H9 (cell line): ENCODE measurements at regions not wholly inside any gene's neighbourhood (a gene's known extent, or its start where the extent isn't known, plus 50 kb on each side); places are given as distances from the start of the nearest gene placed in this dataset.

Source experiments
- DNase-seq: peaks from one replicate; pipeline ENCODE4 v3.0.0-alpha.2; 2017
- H2AFZ ChIP-seq: one replicate; pipeline ENCODE4 v1.6.1; 2013; ENCODE audit warnings: mild to moderate bottlenecking, low read length, control low read depth, moderate library complexity
- H2AK5ac ChIP-seq: 2 replicates; pipeline ENCODE4 v1.6.1; 2013; ENCODE audit warnings: low read length, control low read depth, mixed read lengths; ENCODE audit not compliant: insufficient read length
- H2BK120ac ChIP-seq: one replicate; pipeline ENCODE4 v1.6.1; 2013; ENCODE audit warnings: low read depth, mild to moderate bottlenecking, low read length, control low read depth, inconsistent platforms; ENCODE audit not compliant: poor library complexity, severe bottlenecking
- H2BK12ac ChIP-seq: 2 replicates; pipeline ENCODE4 v1.6.1; 2013; ENCODE audit warnings: low read length, control low read depth, mixed read lengths, low read depth; ENCODE audit not compliant: insufficient read length
- H2BK15ac ChIP-seq: 2 replicates; pipeline ENCODE4 v1.6.1; 2013; ENCODE audit warnings: low read depth, low read length, control low read depth
- H2BK20ac ChIP-seq: one replicate; pipeline ENCODE4 v1.6.1; 2013; ENCODE audit warnings: low read depth, mild to moderate bottlenecking, low read length, control low read depth, inconsistent platforms; ENCODE audit not compliant: poor library complexity, severe bottlenecking
- H2BK5ac ChIP-seq: 2 replicates; pipeline ENCODE4 v1.6.1; 2013; ENCODE audit warnings: low read length, control low read depth, mixed read lengths; ENCODE audit not compliant: insufficient read length
- H3K14ac ChIP-seq: 2 replicates; pipeline ENCODE4 v1.6.1; 2013; ENCODE audit warnings: low read length, control low read depth; ENCODE audit not compliant: insufficient read depth
- H3K18ac ChIP-seq: 2 replicates; pipeline ENCODE4 v1.6.1; 2013; ENCODE audit warnings: low read depth, mild to moderate bottlenecking, mixed read lengths, low read length, control low read depth; ENCODE audit not compliant: insufficient read length
- H3K23ac ChIP-seq: 2 replicates; pipeline ENCODE4 v1.6.1; 2013; ENCODE audit warnings: low read length, control low read depth, mixed read lengths, low read depth; ENCODE audit not compliant: insufficient read length
- H3K23me2 ChIP-seq: 2 replicates; pipeline ENCODE4 v1.6.1; 2013; ENCODE audit warnings: low read depth, mild to moderate bottlenecking, mixed read lengths, low read length, control low read depth; ENCODE audit not compliant: insufficient read length, poor library complexity, severe bottlenecking
- H3K27ac ChIP-seq: 2 replicates; pipeline ENCODE4 v1.5.1; 2013; ENCODE audit warnings: low read length, control low read depth, mixed read lengths, low read depth; ENCODE audit not compliant: insufficient read length
- H3K27me3 ChIP-seq: 2 replicates; pipeline ENCODE4 v1.6.1; 2013; ENCODE audit warnings: low read length, control low read depth, inconsistent platforms; ENCODE audit not compliant: insufficient read depth
- H3K4ac ChIP-seq: 2 replicates; pipeline ENCODE4 v1.6.1; 2013; ENCODE audit warnings: low read depth, mild to moderate bottlenecking, control low read depth, inconsistent platforms, low read length, moderate library complexity
- H3K4me1 ChIP-seq: 2 replicates; pipeline ENCODE4 v1.6.1; 2013; ENCODE audit warnings: low read length, control low read depth, inconsistent platforms; ENCODE audit not compliant: insufficient read depth
- H3K4me2 ChIP-seq: 2 replicates; pipeline ENCODE4 v1.6.1; 2013; ENCODE audit warnings: low read length, control low read depth, mixed read lengths; ENCODE audit not compliant: insufficient read length, insufficient read depth
- H3K56ac ChIP-seq: 2 replicates; pipeline ENCODE4 v1.6.1; 2013; ENCODE audit warnings: low read depth, mild to moderate bottlenecking, mixed read lengths, low read length, control low read depth; ENCODE audit not compliant: insufficient read length
- H3K79me1 ChIP-seq: 2 replicates; pipeline ENCODE4 v1.6.1; 2013; ENCODE audit warnings: low read depth, mild to moderate bottlenecking, moderate library complexity, low read length, control low read depth, inconsistent platforms; ENCODE audit not compliant: insufficient read depth, poor library complexity, severe bottlenecking
- H3K79me2 ChIP-seq: 2 replicates; pipeline ENCODE4 v1.6.1; 2013; ENCODE audit warnings: low read length, control low read depth, inconsistent platforms; ENCODE audit not compliant: insufficient read depth
- H3K9ac ChIP-seq: 2 replicates; pipeline ENCODE4 v1.6.1; 2013; ENCODE audit warnings: low read length, control low read depth, mixed read lengths; ENCODE audit not compliant: insufficient read length; ENCODE audit errors: extremely low read depth
- H3K9me3 ChIP-seq: one replicate; pipeline ENCODE4 v1.6.1; 2013; ENCODE audit warnings: low read depth, low read length, inconsistent platforms; ENCODE audit not compliant: control insufficient read depth
- H3T11ph ChIP-seq: one replicate; pipeline ENCODE4 v1.6.1; 2013; ENCODE audit warnings: mild to moderate bottlenecking, low read length, control low read depth, inconsistent platforms
- H4K20me1 ChIP-seq: one replicate; pipeline ENCODE4 v1.6.1; 2013; ENCODE audit not compliant: control insufficient read depth, insufficient read length, insufficient read depth
- H4K5ac ChIP-seq: 2 replicates; pipeline ENCODE4 v1.6.1; 2013; ENCODE audit warnings: low read depth, mild to moderate bottlenecking, mixed read lengths, low read length, control low read depth; ENCODE audit not compliant: insufficient read length
- H4K8ac ChIP-seq: replicated peaks from 2 replicates; pipeline ENCODE4 v1.6.1; 2013; ENCODE audit warnings: low read length, control low read depth, mixed read lengths, low read depth; ENCODE audit not compliant: insufficient read length
- H4K91ac ChIP-seq: 2 replicates; pipeline ENCODE4 v1.6.1; 2013; ENCODE audit warnings: low read depth, mild to moderate bottlenecking, moderate library complexity, mixed read lengths, low read length, control low read depth; ENCODE audit not compliant: insufficient read length
- H3K27ac Mint-ChIP-seq, 3 experiments: 2 replicates in 2 of 3; 3 replicates in 1 of 3; pipeline ENCODE4 v1.8.0; 2020 to 2021; ENCODE audit warnings: mixed read lengths in 3 of 3, mild to moderate bottlenecking in 1 of 3, moderate library complexity in 1 of 3
- H3K27me3 Mint-ChIP-seq: 2 replicates; pipeline ENCODE4 v1.8.0; 2021; ENCODE audit warnings: low read depth, mild to moderate bottlenecking, moderate library complexity, mixed read lengths
- H3K36me3 Mint-ChIP-seq, 3 experiments: 2 replicates in 2 of 3; 3 replicates in 1 of 3; pipeline ENCODE4 v1.8.0; 2020 to 2021; ENCODE audit warnings: low read depth in 3 of 3, mixed read lengths in 3 of 3; ENCODE audit not compliant: insufficient read depth in 1 of 3
- H3K4me1 Mint-ChIP-seq, 2 experiments: 2 replicates each; pipeline ENCODE4 v1.8.0; 2020; ENCODE audit warnings: mixed read lengths in 2 of 2
- H3K4me3 Mint-ChIP-seq, 2 experiments: 2 replicates in 1 of 2; 3 replicates in 1 of 2; pipeline ENCODE4 v1.8.0; 2020 to 2021; ENCODE audit warnings: mild to moderate bottlenecking in 2 of 2, mixed read lengths in 2 of 2, moderate library complexity in 1 of 2
- H3K9me3 Mint-ChIP-seq, 2 experiments: 2 replicates in 1 of 2; 3 replicates in 1 of 2; pipeline ENCODE4 v1.8.0; 2020; ENCODE audit warnings: mild to moderate bottlenecking in 2 of 2, mixed read lengths in 2 of 2, moderate library complexity in 1 of 2
- CTCF ChIP-seq: fragments of 200-600 bp; sonication (generic); conservative IDR thresholded peaks from 3 replicates; pipeline ENCODE4 v1.8.0; 2021; ENCODE audit warnings: antibody characterized with exemption, mild to moderate bottlenecking
- WGBS: extraction: QIAGEN DNeasy Blood & Tissue Kit; methylation state at CpG from one replicate; pipeline ENCODE4 v1.1.7; 2013; ENCODE audit warnings: missing lambda C conversion rate, low lambda C conversion rate, mixed read lengths; ENCODE audit not compliant: insufficient read length; ENCODE audit errors: extremely low coverage; 5-methylcytosine and 5-hydroxymethylcytosine counted together

- H2BK120ac ChIP-seq = no peak overlapping the region
- no peak overlapping the region for H3T11ph ChIP-seq
- no peak overlapping the region for H2BK15ac ChIP-seq
- no peak for TF ChIP-seq CTCF
- H2BK12ac ChIP-seq = no peak overlapping the region
- no peak overlapping the region for H3K27ac Mint-ChIP-seq
- H3K23ac ChIP-seq = no peak overlapping the region
- no peaks in the 10 kb centered on the region for H3K23me2 ChIP-seq
- no peaks in the 10 kb centered on the region for H3K4me1 ChIP-seq
- no peaks in the 10 kb centered on the region for H3K79me1 ChIP-seq
- H3K9me3 ChIP-seq = no peaks in the 10 kb centered on the region
- H3K4me3 Mint-ChIP-seq = no peak overlapping the region
- WGBS = no CpG with 5 or more reads among the region's 4 CpGs
- no peak for DNase-seq
- no peaks in the 10 kb centered on the region for H3K36me3 Mint-ChIP-seq
- no peaks in the 10 kb centered on the region for H3K27me3 ChIP-seq
- peaks cover 5 to 6% of the 10 kb centered on the region in 2 experiments for H3K4me1 Mint-ChIP-seq
- no peaks in the 10 kb centered on the region for H4K20me1 ChIP-seq
- no peaks in the 10 kb centered on the region for H3K79me2 ChIP-seq
- no peak overlapping the region for H2BK20ac ChIP-seq
- no peak overlapping the region for H3K9ac ChIP-seq
- no peak overlapping the region for H4K5ac ChIP-seq
- H3K56ac ChIP-seq = no peak overlapping the region
- no peak overlapping the region for H4K91ac ChIP-seq
- H2AFZ ChIP-seq = no peak overlapping the region
- no peak overlapping the region for H3K18ac ChIP-seq
- no peak overlapping the region for H3K27ac ChIP-seq
- H3K4ac ChIP-seq = no peak overlapping the region
- H3K14ac ChIP-seq = no peak overlapping the region
- no peaks in the 10 kb centered on the region for H3K27me3 Mint-ChIP-seq
- no peak overlapping the region for H3K4me2 ChIP-seq
- H3K9me3 Mint-ChIP-seq = no peaks in the 10 kb centered on the region
- H2AK5ac ChIP-seq = no peak overlapping the region
- no peak overlapping the region for H4K8ac ChIP-seq
- H2BK5ac ChIP-seq = no peak overlapping the region
Observed at GRCh38 chr5:164097749-164098148, 592.3 kb downstream of the MAT2B start.
